HG03558 (cell line): ENCODE measurements at regions not wholly inside any gene's neighbourhood (a gene's known extent, or its start where the extent isn't known, plus 50 kb on each side); places are given as distances from the start of the nearest gene placed in this dataset.

ENCODE experiments used
- ATAC-seq: cut with Tn5 transposase; IDR thresholded peaks from one replicate; pipeline ENCODE4 v1.9.1; 2021; ENCODE audit warnings: moderate number of reproducible peaks; ENCODE audit not compliant: unreplicated experiment; ENCODE audit errors: extremely low read depth

- no peak for ATAC-seq
Measured at GRCh38 chr1:88009916-88010315, 674.2 kb upstream of the PKN2 start.

- ATAC-seq, result no peak
Measured at GRCh38 chr1:88013485-88013884, 670.6 kb upstream of the PKN2 start.

GRCh38 chr1:88014131-88014530, 669.9 kb upstream of the PKN2 start:
- no peak for ATAC-seq

GRCh38 chr1:88016947-88017346, 667.1 kb upstream of the PKN2 start:
- ATAC-seq, result no peak

GRCh38 chr1:88021529-88021928, 662.5 kb upstream of the PKN2 start:
- ATAC-seq, result no peak

- no peak for ATAC-seq
Measured at GRCh38 chr1:88022516-88022915, 661.6 kb upstream of the PKN2 start.

- ATAC-seq, result no peak
Measured at GRCh38 chr1:88029142-88029541, 654.9 kb upstream of the PKN2 start.

- ATAC-seq, result no peak
Measured at GRCh38 chr1:88029899-88030298, 654.2 kb upstream of the PKN2 start.

GRCh38 chr1:88035578-88035977, 648.5 kb upstream of the PKN2 start:
- no peak for ATAC-seq

GRCh38 chr1:88036345-88037014, 647.6 kb upstream of the PKN2 start:
- ATAC-seq, result no peak

GRCh38 chr1:88039240-88039639, 644.8 kb upstream of the PKN2 start:
- no peak for ATAC-seq

- ATAC-seq, result no peak
Measured at GRCh38 chr1:88043834-88044233, 640.2 kb upstream of the PKN2 start.

- no peak for ATAC-seq
Measured at GRCh38 chr1:88052167-88052566, 631.9 kb upstream of the PKN2 start.

GRCh38 chr1:88053065-88053464, 631.0 kb upstream of the PKN2 start:
- ATAC-seq, result no peak

- no peak for ATAC-seq
Measured at GRCh38 chr1:88056881-88057280, 627.2 kb upstream of the PKN2 start.

GRCh38 chr1:88058205-88058604, 625.9 kb upstream of the PKN2 start:
- no peak for ATAC-seq

- ATAC-seq, result no peak
Measured at GRCh38 chr1:88060112-88060673, 623.9 kb upstream of the PKN2 start.

GRCh38 chr1:88060750-88061491, 623.2 kb upstream of the PKN2 start:
- ATAC-seq, result no peak

- no peak for ATAC-seq
Measured at GRCh38 chr1:88061492-88062177, 622.4 kb upstream of the PKN2 start.

GRCh38 chr1:88062650-88063153, 621.4 kb upstream of the PKN2 start:
- no peak for ATAC-seq

GRCh38 chr1:88063605-88064004, 620.5 kb upstream of the PKN2 start:
- no peak for ATAC-seq
